ENCODE measurements at regions not wholly inside any gene's neighbourhood (a gene's known extent, or its start where the extent isn't known, plus 50 kb on each side); places are given as distances from the start of the nearest gene placed in this dataset.

DNA sequence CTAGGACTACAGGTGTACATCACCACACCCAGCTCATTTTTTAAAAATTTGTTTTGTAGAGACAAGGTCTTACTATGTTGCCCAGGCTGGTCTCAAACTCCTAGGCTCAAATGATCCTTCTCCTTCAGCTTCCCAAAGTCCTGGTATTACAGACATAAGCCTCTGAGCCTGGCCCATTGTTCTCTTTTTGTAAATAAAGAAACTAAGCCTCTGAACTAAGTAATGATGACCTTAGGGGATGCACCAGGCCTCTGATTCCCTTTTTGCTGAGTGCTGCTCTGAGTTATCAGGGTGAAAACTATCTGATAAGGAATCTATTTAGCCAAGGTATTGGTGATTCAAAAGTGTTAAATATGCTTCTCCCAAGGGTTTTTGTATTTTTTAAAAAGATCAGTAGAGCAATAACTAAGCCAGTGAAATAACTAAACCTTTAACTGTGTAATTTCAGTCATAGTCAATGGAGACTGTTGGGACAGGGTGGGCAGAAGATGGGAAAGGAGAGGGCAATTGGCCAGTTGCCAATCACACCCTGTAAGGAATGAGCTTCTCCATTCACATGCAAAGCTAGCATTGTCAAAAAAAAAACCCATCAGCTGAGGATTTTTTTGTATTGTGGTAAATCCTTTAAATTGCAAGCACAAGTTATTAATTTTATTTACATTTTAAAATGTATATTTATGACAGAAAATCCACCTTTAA is 194.8 kb upstream of the PFN2 start:
- H3K36me3 Mint-ChIP-seq (ENCODE audit: low read depth), result no peaks in the 10 kb centered on the region

DNA sequence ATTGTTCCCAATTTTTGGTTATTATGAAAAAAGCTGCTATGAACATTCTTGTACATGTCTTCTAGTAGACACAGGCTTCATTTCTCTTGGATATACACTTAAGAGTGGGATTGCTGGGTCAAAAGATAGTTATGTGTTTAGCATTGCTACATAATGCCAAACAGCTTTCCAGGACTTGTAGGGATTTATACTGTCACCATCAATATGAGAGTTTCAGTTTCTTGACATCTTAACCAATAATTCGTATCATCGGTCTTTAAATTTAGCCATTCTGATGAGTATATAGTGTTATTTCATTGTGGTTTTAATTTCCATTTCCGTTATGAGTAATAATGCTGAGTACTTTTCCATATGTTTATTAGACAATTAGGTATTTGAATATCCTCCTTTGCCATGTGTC is 190.3 kb upstream of the PFN2 start:
- no peaks in the 10 kb centered on the region for H3K27me3 Mint-ChIP-seq (ENCODE audit: low read depth)
- H3K36me3 Mint-ChIP-seq (ENCODE audit: low read depth), result peaks cover 2% of the 10 kb centered on the region
- H3K9me3 Mint-ChIP-seq, result peaks cover 13% of the 10 kb centered on the region
- no peak for DNase-seq (ENCODE audit: low read depth, low spot score)
- H3K4me1 Mint-ChIP-seq, result no peaks in the 10 kb centered on the region
- no peak overlapping the region for H3K27ac Mint-ChIP-seq (ENCODE audit: unreplicated experiment)
- TF ChIP-seq, protein P1, sequence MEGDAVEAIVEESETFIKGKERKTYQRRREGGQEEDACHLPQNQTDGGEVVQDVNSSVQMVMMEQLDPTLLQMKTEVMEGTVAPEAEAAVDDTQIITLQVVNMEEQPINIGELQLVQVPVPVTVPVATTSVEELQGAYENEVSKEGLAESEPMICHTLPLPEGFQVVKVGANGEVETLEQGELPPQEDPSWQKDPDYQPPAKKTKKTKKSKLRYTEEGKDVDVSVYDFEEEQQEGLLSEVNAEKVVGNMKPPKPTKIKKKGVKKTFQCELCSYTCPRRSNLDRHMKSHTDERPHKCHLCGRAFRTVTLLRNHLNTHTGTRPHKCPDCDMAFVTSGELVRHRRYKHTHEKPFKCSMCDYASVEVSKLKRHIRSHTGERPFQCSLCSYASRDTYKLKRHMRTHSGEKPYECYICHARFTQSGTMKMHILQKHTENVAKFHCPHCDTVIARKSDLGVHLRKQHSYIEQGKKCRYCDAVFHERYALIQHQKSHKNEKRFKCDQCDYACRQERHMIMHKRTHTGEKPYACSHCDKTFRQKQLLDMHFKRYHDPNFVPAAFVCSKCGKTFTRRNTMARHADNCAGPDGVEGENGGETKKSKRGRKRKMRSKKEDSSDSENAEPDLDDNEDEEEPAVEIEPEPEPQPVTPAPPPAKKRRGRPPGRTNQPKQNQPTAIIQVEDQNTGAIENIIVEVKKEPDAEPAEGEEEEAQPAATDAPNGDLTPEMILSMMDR (conservative IDR thresholded peaks at IDR 0.05), result no peak
- no peak overlapping the region for H3K4me3 Mint-ChIP-seq

More for the DNA sequence above, 194.8 kb upstream of the PFN2 start:
- Mint-ChIP-seq H3K4me1 (no peaks in the 10 kb centered on the region), H3K9me3 (peaks cover 3% of the 10 kb centered on the region), H3K27ac (ENCODE audit: unreplicated experiment) (no peak overlapping the region), H3K4me3 (no peak overlapping the region), H3K27me3 (ENCODE audit: low read depth) (no peaks in the 10 kb centered on the region)
- DNase-seq (ENCODE audit: low read depth, low spot score), result no peak
- TF ChIP-seq, protein P1 (conservative IDR thresholded peaks at IDR 0.05), result no peak

DNA sequence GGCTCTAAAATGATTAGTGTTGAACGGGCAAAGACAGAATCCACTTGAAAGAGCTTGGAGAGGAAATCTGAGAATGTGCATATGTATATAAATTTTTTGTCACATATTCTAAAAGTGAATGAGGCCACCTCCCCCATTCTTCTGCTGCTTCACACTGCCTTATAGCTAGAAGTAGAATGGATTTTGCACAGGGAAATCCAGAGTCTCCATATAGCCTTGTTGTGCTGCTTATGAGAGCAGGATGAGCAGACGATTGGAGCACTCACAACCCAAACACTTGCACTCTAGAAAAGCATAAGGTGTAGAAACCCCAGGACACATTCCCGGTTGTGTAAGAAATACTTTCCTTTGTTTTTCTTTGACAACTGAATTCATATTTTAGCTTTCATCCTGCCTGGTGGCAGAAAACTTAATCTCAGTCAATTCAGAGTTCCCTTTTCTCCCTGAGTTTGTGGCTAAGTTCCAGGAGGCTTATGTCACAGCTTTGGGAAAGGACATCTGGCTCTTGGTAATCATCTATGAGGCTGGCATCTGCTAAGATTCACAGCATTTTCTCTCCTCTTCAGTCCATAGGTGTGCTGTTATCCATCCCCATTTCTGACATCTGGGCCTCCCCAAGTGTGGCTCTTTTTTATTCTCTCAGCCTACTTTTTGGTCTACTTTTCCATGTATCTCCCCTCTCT is 188.4 kb upstream of the PFN2 start:
- Mint-ChIP-seq H3K27ac (ENCODE audit: unreplicated experiment) (no peak overlapping the region), H3K27me3 (ENCODE audit: low read depth) (no peaks in the 10 kb centered on the region), H3K36me3 (ENCODE audit: low read depth) (peaks cover 2% of the 10 kb centered on the region), H3K4me1 (no peaks in the 10 kb centered on the region), H3K4me3 (no peak overlapping the region), H3K9me3 (peaks cover 18% of the 10 kb centered on the region)
- no peak for DNase-seq (ENCODE audit: low read depth, low spot score)
- TF ChIP-seq, protein P1 (conservative IDR thresholded peaks at IDR 0.05), result no peak

DNA sequence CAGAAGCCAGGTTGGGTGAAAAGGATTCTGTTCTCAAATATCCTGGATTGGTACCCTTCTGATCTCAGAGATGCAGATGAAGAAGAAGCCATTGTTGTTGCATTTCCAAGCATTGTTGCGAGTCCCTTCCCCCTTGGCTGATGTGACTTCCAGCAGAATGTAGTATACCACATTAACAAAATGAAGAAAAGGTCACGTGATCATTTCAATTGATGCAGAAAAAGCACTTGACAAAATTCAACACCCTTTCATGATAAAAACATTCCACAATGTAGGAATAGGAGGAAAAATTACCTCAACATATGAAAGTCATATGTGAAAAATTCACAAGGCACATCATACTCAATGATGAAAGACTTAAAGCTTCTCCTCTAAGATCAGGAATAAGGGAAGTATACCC is 181.9 kb upstream of the PFN2 start:
- DNase-seq (ENCODE audit: low read depth, low spot score), result no peak
- H3K27me3 Mint-ChIP-seq (ENCODE audit: low read depth), result no peaks in the 10 kb centered on the region
- peaks cover 6% of the 10 kb centered on the region for H3K4me1 Mint-ChIP-seq
- H3K36me3 Mint-ChIP-seq (ENCODE audit: low read depth), result peaks cover 2% of the 10 kb centered on the region
- no peak overlapping the region for H3K4me3 Mint-ChIP-seq
- TF ChIP-seq, protein P1 (conservative IDR thresholded peaks at IDR 0.05), result no peak
- H3K9me3 Mint-ChIP-seq, result peaks cover 20% of the 10 kb centered on the region
- H3K27ac Mint-ChIP-seq (ENCODE audit: unreplicated experiment), result no peak overlapping the region

DNA sequence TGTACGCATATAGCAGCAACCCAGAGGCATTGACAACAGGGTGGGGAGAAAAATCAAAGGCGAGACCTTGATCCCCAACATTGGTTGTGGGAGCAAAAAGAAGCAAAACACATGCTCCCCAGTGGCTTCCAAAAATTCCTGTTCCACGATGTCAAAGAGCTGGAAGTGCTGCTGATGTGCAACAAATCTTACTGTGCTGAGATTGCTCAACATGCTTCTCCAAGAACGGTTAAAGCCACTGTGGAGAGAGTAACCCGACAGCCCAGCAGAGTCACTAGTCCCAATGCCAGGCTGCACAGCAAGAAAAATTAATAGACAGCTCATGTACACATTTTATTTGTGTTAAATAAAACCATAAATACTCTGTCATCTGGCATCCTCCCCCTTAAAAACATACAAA is 179.9 kb upstream of the PFN2 start:
- no peak for DNase-seq (ENCODE audit: low read depth, low spot score)
- H3K27ac Mint-ChIP-seq (ENCODE audit: unreplicated experiment), result no peak overlapping the region
- H3K27me3 Mint-ChIP-seq (ENCODE audit: low read depth), result no peaks in the 10 kb centered on the region
- peaks cover 13% of the 10 kb centered on the region for H3K4me1 Mint-ChIP-seq
- H3K9me3 Mint-ChIP-seq, result peaks cover 9% of the 10 kb centered on the region
- TF ChIP-seq, protein P1 (conservative IDR thresholded peaks at IDR 0.05), result no peak
- no peaks in the 10 kb centered on the region for H3K36me3 Mint-ChIP-seq (ENCODE audit: low read depth)
- no peak overlapping the region for H3K4me3 Mint-ChIP-seq

Measured in neural crest cell (in vitro differentiated cells).